RWPE2 (cell line): ENCODE measurements at regions not wholly inside any gene's neighbourhood (a gene's known extent, or its start where the extent isn't known, plus 50 kb on each side); places are given as distances from the start of the nearest gene placed in this dataset.

Source experiments
- ATAC-seq: fragments of 200-7000 bp; cut with Tn5 transposase; 3 replicates; pipeline ENCODE4 v1.9.1; 2021; ENCODE audit warnings: low read depth
- DNase-seq: peaks from one replicate; pipeline ENCODE4 v3.0.0-alpha.2; 2020; ENCODE audit warnings: low spot score
- H3K27ac ChIP-seq: fragments of 450-650 bp; 2 replicates; pipeline ENCODE4 v1.5.1; 2017; ENCODE audit warnings: mild to moderate bottlenecking; ENCODE audit not compliant: poor library complexity, severe bottlenecking
- H3K27me3 ChIP-seq: fragments of 250-450 bp; sonication (Bioruptor Pico); 2 replicates; pipeline ENCODE4 v1.5.1; 2021; ENCODE audit warnings: mild to moderate bottlenecking, moderate library complexity; ENCODE audit not compliant: insufficient read depth, poor library complexity, severe bottlenecking
- H3K36me3 ChIP-seq: fragments of 250-450 bp; sonication (Bioruptor Pico); 2 replicates; pipeline ENCODE4 v1.5.1; 2020; ENCODE audit warnings: low read depth, mild to moderate bottlenecking, moderate library complexity
- H3K4me1 ChIP-seq: fragments of 250-450 bp; sonication (Bioruptor Pico); 2 replicates; pipeline ENCODE4 v1.5.1; 2021; ENCODE audit warnings: mild to moderate bottlenecking, moderate library complexity; ENCODE audit not compliant: insufficient read depth, poor library complexity, severe bottlenecking
- H3K4me3 ChIP-seq: fragments of 250-450 bp; sonication (Bioruptor Pico); 2 replicates; pipeline ENCODE4 v1.5.1; 2021; ENCODE audit warnings: mild to moderate bottlenecking, moderate library complexity; ENCODE audit not compliant: severe bottlenecking
- H3K9me3 ChIP-seq: fragments of 250-450 bp; sonication (Bioruptor Pico); 2 replicates; pipeline ENCODE4 v1.5.1; 2021; ENCODE audit warnings: mild to moderate bottlenecking, moderate library complexity; ENCODE audit not compliant: severe bottlenecking
- CTCF ChIP-seq: fragments of 450-650 bp; IDR thresholded peaks from one replicate; pipeline ENCODE4 v1.5.1; 2017; ENCODE audit warnings: mild to moderate bottlenecking, moderate library complexity; ENCODE audit not compliant: poor library complexity, severe bottlenecking

GRCh38 chr3:10560060-10560861, 54.9 kb upstream of the ATP2B2 start:
- Histone ChIP-seq H3K36me3 (no peaks in the 10 kb centered on the region), H3K4me1 (no peaks in the 10 kb centered on the region), H3K4me3 (no peak overlapping the region), H3K27ac (no peak overlapping the region), H3K9me3 (no peaks in the 10 kb centered on the region), H3K27me3 (no peaks in the 10 kb centered on the region)
- ATAC-seq (no peak), DNase-seq (no peak)
- TF ChIP-seq CTCF: no peak

GRCh38 chr3:10561162-10561945, 56.0 kb upstream of the ATP2B2 start:
- no peak overlapping the region for H3K27ac ChIP-seq
- H3K36me3 ChIP-seq: no peaks in the 10 kb centered on the region
- no peak overlapping the region for H3K4me3 ChIP-seq
- TF ChIP-seq CTCF: no peak
- peak; percentile 16 for DNase-seq
- no peak for ATAC-seq
- H3K4me1 ChIP-seq: no peaks in the 10 kb centered on the region
- H3K9me3 ChIP-seq: no peaks in the 10 kb centered on the region
- H3K27me3 ChIP-seq: no peaks in the 10 kb centered on the region

GRCh38 chr3:10561946-10562560, 56.7 kb upstream of the ATP2B2 start:
- TF ChIP-seq CTCF: no peak

GRCh38 chr3:10563396-10563795, 58.0 kb upstream of the ATP2B2 start:
- TF ChIP-seq CTCF: no peak
- Histone ChIP-seq H3K27ac (no peak overlapping the region), H3K9me3 (no peaks in the 10 kb centered on the region), H3K4me1 (no peaks in the 10 kb centered on the region), H3K36me3 (no peaks in the 10 kb centered on the region), H3K4me3 (no peak overlapping the region), H3K27me3 (peaks cover 2% of the 10 kb centered on the region)
- ATAC-seq: no peak
- peak; percentile 7 for DNase-seq

More at GRCh38 chr3:10561946-10562560, 56.7 kb upstream of the ATP2B2 start:
- Histone ChIP-seq H3K27ac (no peak overlapping the region), H3K4me3 (no peak overlapping the region), H3K4me1 (no peaks in the 10 kb centered on the region), H3K9me3 (no peaks in the 10 kb centered on the region), H3K27me3 (no peaks in the 10 kb centered on the region), H3K36me3 (no peaks in the 10 kb centered on the region)
- DNase-seq (peak; percentile 14), ATAC-seq (no peak)
